Body of pancreas (tissue), 4 donors: ENCODE measurements at regions not wholly inside any gene's neighbourhood (a gene's known extent, or its start where the extent isn't known, plus 50 kb on each side); places are given as distances from the start of the nearest gene placed in this dataset.

Experiments used
- CTCF ChIP-seq, 7 experiments: fragments of 450-650 bp in 4 of 7; fragments of 200-600 bp in 3 of 7; sonication (generic) in 3 of 7; IDR thresholded peaks; one replicate each; pipeline ENCODE4 v1.5.1; 2016 to 2019; ENCODE audit warnings: antibody characterized with exemption in 7 of 7
- POLR2A ChIP-seq, 3 donors: fragments of 450-650 bp; IDR thresholded peaks; one replicate each; pipeline ENCODE4 v1.6.1; 2016; ENCODE audit warnings: antibody characterized with exemption in 3 of 3, mild to moderate bottlenecking in 2 of 3

GRCh38 chr9:108270561-108270960 is 585.2 kb downstream of the ACTL7B start:
- no peak for TF ChIP-seq CTCF (IDR thresholded peaks at IDR 0.05)
- TF ChIP-seq POLR2A (IDR thresholded peaks at IDR 0.05), result no peak
